GM18505 (cell line): ENCODE measurements at regions not wholly inside any gene's neighbourhood (a gene's known extent, or its start where the extent isn't known, plus 50 kb on each side); places are given as distances from the start of the nearest gene placed in this dataset.
"Not testable (repeated sequence)": the region's sequence is repeated elsewhere in the genome, so short reads cannot be mapped to it uniquely, and the experiment has no call there.

Experiments used
- ATAC-seq: cut with Tn5 transposase; IDR thresholded peaks from one replicate; pipeline ENCODE4 v1.9.1; 2021; ENCODE audit not compliant: unreplicated experiment
- POLR2A ChIP-seq: IDR thresholded peaks from 4 replicates; pipeline ENCODE4 v1.6.1; 2011; ENCODE audit warnings: borderline replicate concordance; ENCODE audit not compliant: insufficient read depth, insufficient read length; ENCODE audit errors: extremely low read depth

- TF ChIP-seq POLR2A: no peak
- ATAC-seq: no peak
These were observed 293.4 kb downstream of the CD109 start for GRCh38 chr6:73989428-73989827.

DNA sequence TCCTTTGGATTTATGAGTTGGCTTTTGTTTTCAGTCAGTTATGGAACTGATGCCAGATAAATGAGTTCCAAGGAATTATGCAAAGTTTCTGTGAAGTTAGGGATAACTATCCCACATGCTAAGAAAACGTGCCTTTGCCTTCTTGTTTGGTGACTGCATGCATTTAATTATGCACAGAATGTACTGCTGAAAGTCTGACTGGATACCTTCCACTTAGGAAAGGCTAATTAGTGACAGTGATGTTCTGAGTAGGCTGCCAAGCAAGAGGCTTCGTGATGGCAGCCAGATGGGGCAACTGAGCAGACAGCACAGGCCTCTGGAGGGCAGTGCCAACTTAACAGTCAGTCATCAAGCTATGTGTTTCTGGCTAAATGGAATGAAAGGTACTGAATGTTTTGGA lies 289.9 kb downstream of the CD109 start:
- no peak for TF ChIP-seq POLR2A
- ATAC-seq: no peak

- ATAC-seq: no peak
- no peak for TF ChIP-seq POLR2A
These were observed 288.7 kb downstream of the CD109 start for GRCh38 chr6:73984571-73985210.

DNA sequence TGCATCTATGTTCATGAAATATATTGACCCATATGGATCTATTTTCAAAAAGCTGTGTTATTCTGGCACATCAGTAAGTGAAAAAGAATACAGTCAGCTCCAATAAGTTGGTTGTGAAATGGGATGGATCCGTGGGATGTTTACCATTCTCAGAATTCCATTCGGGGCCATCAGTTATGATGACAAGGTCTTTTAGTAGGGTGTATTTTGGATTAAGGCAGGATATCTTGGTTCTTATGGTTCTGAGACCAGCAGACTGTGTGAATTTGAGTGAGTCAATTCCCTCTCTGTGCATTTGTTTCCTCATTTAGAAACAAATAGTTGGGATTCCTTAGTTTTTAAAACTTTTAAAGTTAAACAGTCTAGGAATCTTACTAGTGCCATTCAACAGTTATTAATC lies 287.4 kb downstream of the CD109 start:
- no peak for ATAC-seq
- no peak for TF ChIP-seq POLR2A

- ATAC-seq: no peak
- TF ChIP-seq POLR2A: no peak
These were observed 284.1 kb downstream of the CD109 start for GRCh38 chr6:73980096-73980495.

DNA sequence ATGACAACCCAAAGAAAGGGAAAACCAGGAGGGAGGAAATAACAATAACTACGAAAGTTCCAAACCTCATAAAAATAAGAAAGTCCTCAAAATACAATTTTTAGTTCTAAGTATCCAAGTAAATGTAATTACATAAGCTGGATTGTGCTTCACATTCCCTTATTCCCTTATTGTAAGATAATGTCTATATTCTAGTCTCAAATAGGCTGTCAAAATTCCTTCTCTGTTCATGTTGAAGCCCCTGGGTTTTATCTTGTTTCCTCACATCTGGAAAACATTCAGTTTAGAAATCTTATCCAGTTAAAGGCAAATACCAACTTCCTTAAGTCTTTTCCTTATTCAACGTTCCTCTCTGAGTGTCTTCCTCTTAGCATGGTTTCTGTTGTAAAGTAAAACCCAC lies 282.3 kb downstream of the CD109 start:
- ATAC-seq: no peak
- TF ChIP-seq POLR2A: no peak

DNA sequence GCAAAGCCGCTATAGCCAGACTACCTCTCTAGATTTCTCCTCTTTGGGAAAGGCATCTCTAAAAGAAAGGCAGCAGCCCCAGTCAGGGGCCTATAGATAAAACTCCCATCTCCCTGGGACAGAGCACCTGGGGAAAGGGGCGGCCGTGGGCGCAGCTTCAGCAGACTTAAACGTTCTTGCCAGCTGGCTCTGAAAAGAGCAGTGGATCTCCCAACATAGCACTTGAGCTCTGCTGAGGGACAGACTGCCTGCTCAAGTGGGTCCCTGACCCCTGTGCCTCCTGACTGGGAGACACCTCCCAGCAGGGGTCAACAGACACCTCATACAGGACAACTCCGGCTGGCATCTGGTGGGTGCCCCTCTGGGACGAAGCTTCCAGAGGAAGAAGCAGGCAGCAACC lies 276.5 kb downstream of the CD109 start:
- ATAC-seq: not testable (repeated sequence)

GRCh38 chr6:73969971-73970970 lies 274.3 kb downstream of the CD109 start:
- no peak for TF ChIP-seq POLR2A
- no peak for ATAC-seq

DNA sequence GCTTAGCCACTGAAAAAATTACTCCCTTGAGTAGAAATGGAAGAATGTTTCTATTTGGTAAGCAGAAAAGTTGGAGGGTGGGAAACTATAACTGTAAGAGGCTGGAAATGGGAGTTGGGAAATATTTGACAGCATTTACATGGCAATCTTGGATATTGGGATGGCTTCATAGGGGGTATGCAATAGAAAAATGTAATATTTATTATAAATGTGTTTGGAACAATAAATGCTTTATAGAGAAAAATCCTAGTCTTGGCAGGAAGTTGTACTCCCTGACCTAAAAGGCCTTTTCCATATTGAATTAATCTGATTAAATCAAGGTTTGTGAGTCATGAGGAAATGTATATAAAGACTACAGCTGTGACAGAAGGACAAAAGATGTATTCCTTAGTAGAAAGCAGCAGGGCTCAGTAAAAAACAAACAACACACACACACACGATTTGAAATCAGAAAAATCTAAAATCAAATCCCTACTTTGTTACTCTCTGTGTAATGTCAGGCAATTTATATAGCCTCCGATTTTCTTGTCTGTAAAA lies 272.3 kb downstream of the CD109 start:
- TF ChIP-seq POLR2A: no peak
- ATAC-seq: no peak

GRCh38 chr6:73965539-73966029 lies 269.6 kb downstream of the CD109 start:
- no peak for ATAC-seq
- no peak for TF ChIP-seq POLR2A

DNA sequence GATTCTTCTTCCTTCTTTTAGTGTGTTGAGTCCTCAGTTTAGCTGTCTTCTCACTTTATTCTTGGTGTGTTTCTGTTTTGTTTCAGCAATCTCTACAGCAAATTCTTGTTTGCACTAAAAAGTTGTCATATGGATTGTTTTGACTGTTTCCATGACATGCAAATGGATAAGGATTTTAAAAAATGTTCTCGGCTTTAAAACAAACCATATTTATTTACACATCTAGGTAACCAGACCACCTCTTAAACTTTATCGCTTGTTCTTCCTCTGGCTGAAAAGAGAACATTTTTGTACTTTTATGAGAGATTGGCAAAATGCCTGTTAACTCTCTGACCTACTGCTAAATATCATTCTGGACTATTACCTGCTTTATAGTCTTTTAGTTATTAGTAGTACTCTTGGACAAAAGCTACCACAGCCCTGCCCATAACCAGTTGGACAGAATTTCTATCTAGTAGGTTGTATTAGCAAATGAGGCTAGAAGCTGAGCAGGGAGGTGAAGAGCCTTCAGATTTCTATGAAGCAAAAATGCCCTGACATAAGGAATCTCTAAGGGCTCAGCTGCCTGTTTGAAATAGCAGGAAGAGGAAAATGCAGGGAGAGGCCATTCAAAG lies 268.3 kb downstream of the CD109 start:
- no peak for TF ChIP-seq POLR2A
- no peak for ATAC-seq

- ATAC-seq: no peak
- TF ChIP-seq POLR2A: no peak
These were observed 266.9 kb downstream of the CD109 start for GRCh38 chr6:73962884-73963283.

GRCh38 chr6:73956305-73956704 lies 260.3 kb downstream of the CD109 start:
- TF ChIP-seq POLR2A: no peak
- no peak for ATAC-seq
